K562 (cell line): ENCODE measurements at regions not wholly inside any gene's neighbourhood (a gene's known extent, or its start where the extent isn't known, plus 50 kb on each side); places are given as distances from the start of the nearest gene placed in this dataset.

ENCODE experiments used
- ATAC-seq: fragments of 200-7000 bp; cut with Tn5 transposase; 3 replicates; pipeline ENCODE4 v1.9.1; 2020; ENCODE audit warnings: moderate library complexity
- BruUV-seq: library from RNA; stranded (reverse); fragments of 400-500 nt; replicated peaks from 2 replicates; lab custom pipeline; 2021; lab: Mats Ljungman, UMichigan
- CTCF ChIA-PET: fragments of 300-600 bp; formaldehyde crosslinking; extraction: SDS; loops from one replicate; lab custom pipeline; 2021; ENCODE audit warnings: low intra/inter-chr PET ratio; lab: Yijun Ruan, JAX
- POLR2A ChIA-PET: fragments of 300-600, 350-650 bp; sonication (Branson Sonifier 250); formaldehyde crosslinking; extraction: SDS; loops from one replicate; lab custom pipeline; 2021; ENCODE audit warnings: antibody characterized with exemption, inconsistent platforms; lab: Yijun Ruan, JAX
- DNase-seq, 4 experiments: peaks; one replicate each; pipeline versions ENCODE4 v3.0.0 to v3.0.0-alpha.2; 2011 to 2018; ENCODE audit warnings: low spot score in 3 of 4, mixed read lengths in 3 of 4; ENCODE audit errors: extremely low read depth in 1 of 4
- FAIRE-seq: peaks from 2 replicates; lab custom pipeline; 2011; peaks lifted over from hg19 to GRCh38; lab: Jason Lieb, UNC
- H2AFZ ChIP-seq: 2 replicates; pipeline ENCODE4 v1.6.0; 2011; ENCODE audit warnings: low read depth, low read length, control low read depth, inconsistent platforms
- H3K27ac ChIP-seq: fragments of 200-600 bp; 3 replicates; pipeline ENCODE4 v1.8.0; 2011; ENCODE audit warnings: low read depth, mild to moderate bottlenecking, control low read depth, inconsistent platforms, low read length, moderate library complexity, mixed read lengths; ENCODE audit errors: extremely low read depth
- H3K27me3 ChIP-seq, 2 experiments: fragments of 300-600 bp in 1 of 2; 2 replicates in 1 of 2; 3 replicates in 1 of 2; pipeline versions ENCODE4 v1.6.0 to v1.8.0; 2011; ENCODE audit warnings: inconsistent platforms in 2 of 2, low read length in 2 of 2, mild to moderate bottlenecking in 1 of 2, mixed read lengths in 1 of 2, moderate library complexity in 1 of 2; ENCODE audit not compliant: control insufficient read depth in 2 of 2, insufficient read depth in 2 of 2
- H3K36me3 ChIP-seq: fragments of 300-600 bp; 3 replicates; pipeline ENCODE4 v1.8.0; 2011; ENCODE audit warnings: mild to moderate bottlenecking, low read length, inconsistent platforms; ENCODE audit not compliant: control insufficient read depth, insufficient read depth
- H3K4me1 ChIP-seq, 2 experiments: fragments of 200-600 bp in 1 of 2; replicated peaks in 1 of 2; 2 replicates in 1 of 2; 3 replicates in 1 of 2; pipeline versions ENCODE4 v1.5.1 to v1.8.0; 2011; ENCODE audit warnings: inconsistent platforms in 2 of 2, low read length in 2 of 2, mild to moderate bottlenecking in 1 of 2, mixed read lengths in 1 of 2, moderate library complexity in 1 of 2; ENCODE audit not compliant: control insufficient read depth in 2 of 2, insufficient read depth in 2 of 2
- H3K4me2 ChIP-seq: 2 replicates; pipeline ENCODE4 v1.6.1; 2011; ENCODE audit warnings: low read length, control low read depth, inconsistent platforms, mixed read lengths; ENCODE audit not compliant: insufficient read depth
- H3K4me3 ChIP-seq: fragments of 200-600 bp; sonication (generic), shearing (Covaris generic); 2 replicates; pipeline ENCODE4 v1.5.1; 2016; ENCODE audit warnings: control low read depth, inconsistent platforms
- H3K79me2 ChIP-seq: fragments of 200-600 bp; 3 replicates; pipeline ENCODE4 v1.8.0; 2011; ENCODE audit warnings: low read length, inconsistent platforms; ENCODE audit not compliant: control insufficient read depth, insufficient read depth
- H3K9ac ChIP-seq, 2 experiments: 2 replicates each; pipeline versions ENCODE4 v1.6.0 to v1.6.1; 2011; ENCODE audit warnings: low read depth in 2 of 2, low read length in 2 of 2, control low read depth in 1 of 2, inconsistent platforms in 1 of 2, mild to moderate bottlenecking in 1 of 2, mixed read lengths in 1 of 2; ENCODE audit not compliant: insufficient read depth in 1 of 2
- H3K9me1 ChIP-seq: one replicate; pipeline ENCODE4 v1.6.0; 2011; ENCODE audit warnings: inconsistent platforms, mild to moderate bottlenecking, low read length, moderate library complexity; ENCODE audit not compliant: control insufficient read depth, insufficient read depth
- H3K9me3 ChIP-seq: replicated peaks from 2 replicates; pipeline ENCODE4 v1.5.1; 2011; ENCODE audit warnings: low read depth, low read length, inconsistent platforms; ENCODE audit not compliant: control insufficient read depth, insufficient read depth
- H4K20me1 ChIP-seq: replicated peaks from 2 replicates; pipeline ENCODE4 v1.6.1; 2011; ENCODE audit warnings: low read length, inconsistent platforms, mixed read lengths; ENCODE audit not compliant: control insufficient read depth, insufficient read depth
- ARHGAP35 ChIP-seq: fragments of 450-650 bp; IDR thresholded peaks from 2 replicates; pipeline ENCODE4 v1.6.1; 2018; ENCODE audit not compliant: partially characterized antibody
- BCL6 ChIP-seq: fragments of 250-450 bp; sonication (Bioruptor Pico); IDR thresholded peaks from 2 replicates; pipeline ENCODE4 v1.4.0; 2020
- DIDO1 ChIP-seq: fragments of 450-650 bp; IDR thresholded peaks from 2 replicates; pipeline ENCODE4 v1.6.1; 2016; ENCODE audit warnings: low read depth, missing biosample characterization, missing genetic modification characterization
- FIP1L1 ChIP-seq: fragments of 200-400 bp; formaldehyde crosslinking; IDR thresholded peaks from 2 replicates; pipeline ENCODE4 v1.6.1; 2018; ENCODE audit warnings: mild to moderate bottlenecking, low read depth, low read length; ENCODE audit not compliant: poor library complexity, severe bottlenecking
- FUS ChIP-seq: fragments of 200-400 bp; formaldehyde crosslinking; optimal IDR thresholded peaks from 2 replicates; pipeline ENCODE3; 2017; ENCODE audit warnings: low read depth, low read length
- NCOA4 ChIP-seq: fragments of 450-650 bp; IDR thresholded peaks from 2 replicates; pipeline ENCODE4 v1.6.1; 2018; ENCODE audit warnings: mild to moderate bottlenecking; ENCODE audit not compliant: partially characterized antibody
- POLR3G ChIP-seq: IDR thresholded peaks from 2 replicates; pipeline ENCODE4 v1.6.1; 2011; ENCODE audit not compliant: insufficient read length, insufficient replicate concordance; ENCODE audit errors: extremely low read depth
- RNF2 ChIP-seq: sonication (generic); IDR thresholded peaks from 2 replicates; pipeline ENCODE4 v1.6.1; 2016
- SIRT6 ChIP-seq: IDR thresholded peaks from one replicate; pipeline ENCODE4 v1.6.1; 2012; ENCODE audit warnings: low read depth, mild to moderate bottlenecking, control low read depth, inconsistent platforms, low read length, moderate library complexity
- SMARCA4 ChIP-seq: fragments of 450-650 bp; IDR thresholded peaks from 2 replicates; pipeline ENCODE4 v1.6.1; 2016
- STAG1 ChIP-seq: sonication (generic); formaldehyde crosslinking; IDR thresholded peaks from 2 replicates; pipeline ENCODE4 v1.5.0; 2020; ENCODE audit warnings: missing genetic modification reagents, borderline replicate concordance
- ZEB2 ChIP-seq: fragments of 450-650 bp; IDR thresholded peaks from 2 replicates; pipeline ENCODE4 v1.6.1; 2016
- ZFP1 ChIP-seq: fragments of 450-650 bp; formaldehyde crosslinking; IDR thresholded peaks from 2 replicates; pipeline ENCODE4 v1.4.0; 2020; ENCODE audit warnings: mild to moderate bottlenecking, mixed read lengths
- ZNF197 ChIP-seq: fragments of 200-800 bp; sonication (Bioruptor generic); IDR thresholded peaks from 2 replicates; pipeline ENCODE4 v1.6.1; 2016; ENCODE audit warnings: low read depth, missing genetic modification characterization, missing compliant biosample characterization
- ZNF232 ChIP-seq: sonication (generic); formaldehyde crosslinking; IDR thresholded peaks from 2 replicates; pipeline ENCODE4 v1.8.0; 2022; ENCODE audit warnings: mild to moderate bottlenecking, missing genetic modification reagents
- ZNF589 ChIP-seq: fragments of 200-800 bp; sonication (Bioruptor generic); IDR thresholded peaks from 2 replicates; pipeline ENCODE4 v1.6.1; 2016; ENCODE audit warnings: low read depth, missing genetic modification characterization, missing compliant biosample characterization
- WGBS: fragments of 100-300 bp; shearing (Covaris generic); methylation state at CpG from one replicate; pipeline ENCODE4 v1.1.6; 2016; ENCODE audit warnings: low coverage, mixed read lengths; ENCODE audit not compliant: insufficient coverage; ENCODE audit errors: missing lambda C conversion rate; 5-methylcytosine and 5-hydroxymethylcytosine counted together
- in situ Hi-C: fragments of 300-500 bp; cut with MboI; formaldehyde crosslinking; loops from 4 replicates; pipeline ENCODE4 v1.15.0; 2018; ENCODE audit warnings: inconsistent platforms, mixed read lengths
- intact Hi-C: fragments of 100-400 bp; cut with micrococcal nuclease; formaldehyde crosslinking; loops from 2 replicates; pipeline ENCODE4 v1.14.2; 2022

DNA sequence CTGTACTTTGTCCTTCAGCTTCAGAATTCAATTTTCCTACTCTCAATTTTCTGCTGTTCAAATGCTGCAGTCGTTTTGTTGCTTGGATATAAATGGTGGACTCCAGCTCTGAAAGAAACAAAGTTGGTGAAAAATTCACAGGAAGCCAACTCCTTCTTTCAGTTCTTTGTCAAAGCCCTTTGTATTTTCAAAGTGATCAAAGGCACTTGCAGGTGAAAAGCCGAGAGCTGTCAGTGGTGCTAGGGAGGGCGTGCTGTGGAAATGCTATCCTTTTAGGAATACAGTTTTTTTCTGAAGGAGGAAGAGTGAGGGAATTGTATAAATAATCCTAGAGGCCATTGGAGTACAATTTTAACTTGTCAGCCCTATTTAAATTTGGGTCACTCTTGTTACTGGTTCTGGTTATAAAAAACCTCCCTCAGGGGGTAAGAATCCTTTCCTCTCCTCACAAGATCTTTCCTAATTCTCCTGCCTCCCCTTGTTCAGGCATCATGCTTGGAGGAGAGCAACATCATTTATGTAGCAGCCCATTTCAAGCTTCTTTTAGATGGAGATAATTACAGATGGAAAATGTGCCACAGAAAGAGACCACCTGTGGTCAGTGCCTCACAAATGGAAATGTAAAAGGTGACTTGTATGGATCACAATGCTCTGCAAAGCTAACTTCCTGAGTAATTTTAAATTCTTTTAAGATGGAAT, 62.5 kb upstream of the GHR start:
- Histone ChIP-seq H3K27me3 (no peaks in the 10 kb centered on the region), H4K20me1 (no peaks in the 10 kb centered on the region), H3K79me2 (no peaks in the 10 kb centered on the region), H3K9me3 (no peaks in the 10 kb centered on the region), H3K9me1 (no peaks in the 10 kb centered on the region), H3K36me3 (no peaks in the 10 kb centered on the region), H3K4me1 (no peaks in the 10 kb centered on the region), H2AFZ (no peak overlapping the region), H3K9ac (no peak overlapping the region), H3K4me3 (no peak overlapping the region), H3K4me2 (no peak overlapping the region), H3K27ac (no peak overlapping the region)
- in situ Hi-C loops (no loop called here), intact Hi-C loops (no loop called here)
- POLR2A ChIA-PET = no interaction called here
- BruUV-seq = no TSS peak
- TF ChIP-seq FUS (no peak), ZNF232 (CRISPR knock-in tag) (no peak), DIDO1 (tag) (no peak), ZNF589 (CRISPR knock-in tag) (no peak), ARHGAP35 (no peak), ZFP1 (CRISPR knock-in tag) (no peak), BCL6 (no peak), ZNF197 (CRISPR knock-in tag) (no peak), FIP1L1 (no peak), RNF2 (no peak), SMARCA4 (no peak), ZEB2 (no peak), SIRT6 (no peak), POLR3G (no peak), NCOA4 (no peak), STAG1 (no peak)
- ATAC-seq (no peak), FAIRE-seq (no peak), DNase-seq (no peak)
- 0% methylated on average over 3 of the region's 3 CpGs for WGBS
- CTCF ChIA-PET = no interaction called here
